HepG2 (cell line): ENCODE measurements at regions not wholly inside any gene's neighbourhood (a gene's known extent, or its start where the extent isn't known, plus 50 kb on each side); places are given as distances from the start of the nearest gene placed in this dataset.

Experiments used
- DMTF1 ChIP-seq: sonication (generic); formaldehyde crosslinking; IDR thresholded peaks from 2 replicates; pipeline ENCODE4 v1.4.0; 2020; ENCODE audit warnings: mild to moderate bottlenecking, missing genetic modification reagents
- EED ChIP-seq: sonication (generic); formaldehyde crosslinking; IDR thresholded peaks from 2 replicates; pipeline ENCODE4 v1.5.0; 2020; ENCODE audit warnings: mild to moderate bottlenecking, missing genetic modification reagents
- HOMEZ ChIP-seq: IDR thresholded peaks from 2 replicates; pipeline ENCODE4 v1.6.1; 2016; ENCODE audit warnings: low read depth
- SRSF1 ChIP-seq: fragments of 200-400 bp; formaldehyde crosslinking; optimal IDR thresholded peaks from 2 replicates; pipeline ENCODE3; 2017; ENCODE audit warnings: mild to moderate bottlenecking, low read depth, low read length, moderate library complexity
- TFDP2 ChIP-seq: sonication (generic); formaldehyde crosslinking; IDR thresholded peaks from 2 replicates; pipeline ENCODE4 v1.4.0; 2020; ENCODE audit warnings: missing genetic modification reagents
- THAP9 ChIP-seq: sonication (generic); formaldehyde crosslinking; IDR thresholded peaks from 2 replicates; pipeline ENCODE4; 2020; ENCODE audit warnings: missing genetic modification reagents, mild to moderate bottlenecking, borderline replicate concordance
- U2AF2 ChIP-seq: fragments of 200-400 bp; formaldehyde crosslinking; IDR thresholded peaks from 2 replicates; pipeline ENCODE4 v1.6.1; 2017; ENCODE audit warnings: low read depth, mild to moderate bottlenecking, low read length
- ZNF609 ChIP-seq: sonication (generic); formaldehyde crosslinking; IDR thresholded peaks from 2 replicates; pipeline ENCODE4 v1.4.0; 2020; ENCODE audit warnings: mild to moderate bottlenecking, missing genetic modification reagents, borderline replicate concordance

- TF ChIP-seq THAP9 (CRISPR knock-in tag): no peak
- TF ChIP-seq DMTF1 (CRISPR knock-in tag): no peak
- no peak for TF ChIP-seq ZNF609 (CRISPR knock-in tag)
- no peak for TF ChIP-seq SRSF1
- TF ChIP-seq HOMEZ (CRISPR knock-in tag): no peak
- TF ChIP-seq TFDP2 (CRISPR knock-in tag): no peak
- no peak for TF ChIP-seq EED
- TF ChIP-seq U2AF2: no peak
These were observed 92.8 kb upstream of the TAF1B start (continued) for GRCh38 chr2:9750224-9751215.
